Effector CD8-positive, alpha-beta T cell (primary cell): ENCODE measurements at regions not wholly inside any gene's neighbourhood (a gene's known extent, or its start where the extent isn't known, plus 50 kb on each side); places are given as distances from the start of the nearest gene placed in this dataset.

ENCODE experiments used
- DNase-seq: peaks from one replicate; lab custom pipeline; 2025; lab: John Stamatoyannopoulos, UW

GRCh38 chr6:140108167-140108566 is 733.7 kb upstream of the CITED2 start:
- no peak for DNase-seq

- no peak for DNase-seq
Measured at GRCh38 chr6:140107216-140107615, 732.8 kb upstream of the CITED2 start.

GRCh38 chr6:140105857-140106256 is 731.4 kb upstream of the CITED2 start:
- no peak for DNase-seq

GRCh38 chr6:140105241-140105640 is 730.8 kb upstream of the CITED2 start:
- DNase-seq, result no peak

GRCh38 chr6:140101818-140102217 is 727.4 kb upstream of the CITED2 start:
- DNase-seq, result no peak

- DNase-seq, result no peak
Measured at GRCh38 chr6:140101367-140101766, 726.9 kb upstream of the CITED2 start.

- DNase-seq, result no peak
Measured at GRCh38 chr6:140095532-140095931, 721.1 kb upstream of the CITED2 start.

- no peak for DNase-seq
Measured at GRCh38 chr6:140091895-140092294, 717.4 kb upstream of the CITED2 start.

- no peak for DNase-seq
Measured at GRCh38 chr6:140090871-140091270, 716.4 kb upstream of the CITED2 start.

- no peak for DNase-seq
Measured at GRCh38 chr6:140083375-140083774, 708.9 kb upstream of the CITED2 start.

GRCh38 chr6:140082867-140083297 is 708.4 kb upstream of the CITED2 start:
- DNase-seq, result no peak

- DNase-seq, result no peak
Measured at GRCh38 chr6:140079328-140079727, 704.9 kb upstream of the CITED2 start.

GRCh38 chr6:140078561-140079125 is 704.2 kb upstream of the CITED2 start:
- no peak for DNase-seq

GRCh38 chr6:140077827-140078560 is 703.5 kb upstream of the CITED2 start:
- DNase-seq, result no peak

- no peak for DNase-seq
Measured at GRCh38 chr6:140076105-140076504, 701.7 kb upstream of the CITED2 start.

- no peak for DNase-seq
Measured at GRCh38 chr6:140073456-140073855, 699.0 kb upstream of the CITED2 start.

GRCh38 chr6:140071601-140072062 is 697.2 kb upstream of the CITED2 start:
- no peak for DNase-seq

- no peak for DNase-seq
Measured at GRCh38 chr6:140070846-140071473, 696.5 kb upstream of the CITED2 start.

GRCh38 chr6:140069576-140069975 is 695.1 kb upstream of the CITED2 start:
- no peak for DNase-seq

GRCh38 chr6:140068801-140069200 is 694.4 kb upstream of the CITED2 start:
- DNase-seq, result no peak

- DNase-seq, result no peak
Measured at GRCh38 chr6:140064366-140064765, 689.9 kb upstream of the CITED2 start.

GRCh38 chr6:140063021-140063399 is 688.6 kb upstream of the CITED2 start:
- no peak for DNase-seq
